ENCODE measurements at regions not wholly inside any gene's neighbourhood (a gene's known extent, or its start where the extent isn't known, plus 50 kb on each side); places are given as distances from the start of the nearest gene placed in this dataset.

- no peak for DNase-seq (ENCODE audit: low read depth in 1 of 2, low spot score in 1 of 2)
- H3K4me3 ChIP-seq (replicated peaks; ENCODE audit: insufficient read depth, low read length), result no peak overlapping the region
- no peak overlapping the region for H3K27ac ChIP-seq (replicated peaks)
- TF ChIP-seq SPI1 (IDR thresholded peaks at IDR 0.05; ENCODE audit: borderline replicate concordance, low read depth) (no peak), CTCF (IDR thresholded peaks at IDR 0.05; ENCODE audit: insufficient read depth, low read length) (no peak), GABPA (IDR thresholded peaks at IDR 0.05; ENCODE audit: low read depth) (no peak), REST (IDR thresholded peaks at IDR 0.05; ENCODE audit: insufficient replicate concordance, low read depth) (no peak), POLR2AphosphoS5 (IDR thresholded peaks at IDR 0.05; ENCODE audit: low read depth) (no peak)
- H3K27me3 ChIP-seq (ENCODE audit: insufficient read depth, poor library complexity, severe bottlenecking), result no peaks in the 10 kb centered on the region
These were observed 126.2 kb upstream of the LRRC7 start for GRCh38 chr1:69441496-69441895.

- DNase-seq (ENCODE audit: low read depth in 1 of 2, low spot score in 1 of 2), result no peak
- no peak overlapping the region for H3K4me3 ChIP-seq (replicated peaks; ENCODE audit: insufficient read depth, low read length)
- TF ChIP-seq GABPA (IDR thresholded peaks at IDR 0.05; ENCODE audit: low read depth), result no peak
- TF ChIP-seq CTCF (IDR thresholded peaks at IDR 0.05; ENCODE audit: insufficient read depth, low read length), result no peak
- no peak for TF ChIP-seq POLR2AphosphoS5 (IDR thresholded peaks at IDR 0.05; ENCODE audit: low read depth)
- TF ChIP-seq SPI1 (IDR thresholded peaks at IDR 0.05; ENCODE audit: borderline replicate concordance, low read depth), result no peak
- no peak for TF ChIP-seq REST (IDR thresholded peaks at IDR 0.05; ENCODE audit: insufficient replicate concordance, low read depth)
These were observed 116.5 kb upstream of the LRRC7 start for GRCh38 chr1:69451196-69451595.

GRCh38 chr1:69455718-69456117, 112.0 kb upstream of the LRRC7 start:
- DNase-seq (ENCODE audit: low read depth in 1 of 2, low spot score in 1 of 2), result no peak
- H3K4me3 ChIP-seq (replicated peaks; ENCODE audit: insufficient read depth, low read length), result no peak overlapping the region
- no peaks in the 10 kb centered on the region for H3K27me3 ChIP-seq (ENCODE audit: insufficient read depth, poor library complexity, severe bottlenecking)
- H3K27ac ChIP-seq (replicated peaks), result no peak overlapping the region
- TF ChIP-seq GABPA (IDR thresholded peaks at IDR 0.05; ENCODE audit: low read depth), result no peak
- no peak for TF ChIP-seq CTCF (IDR thresholded peaks at IDR 0.05; ENCODE audit: insufficient read depth, low read length)
- no peak for TF ChIP-seq REST (IDR thresholded peaks at IDR 0.05; ENCODE audit: insufficient replicate concordance, low read depth)
- TF ChIP-seq SPI1 (IDR thresholded peaks at IDR 0.05; ENCODE audit: borderline replicate concordance, low read depth), result no peak
- no peak for TF ChIP-seq POLR2AphosphoS5 (IDR thresholded peaks at IDR 0.05; ENCODE audit: low read depth)

More at GRCh38 chr1:69451196-69451595, 116.5 kb upstream of the LRRC7 start:
- Histone ChIP-seq H3K27ac (replicated peaks) (no peak overlapping the region), H3K27me3 (ENCODE audit: insufficient read depth, poor library complexity, severe bottlenecking) (no peaks in the 10 kb centered on the region)

Measured in HL-60 (cell line).